ENCODE measurements at regions not wholly inside any gene's neighbourhood (a gene's known extent, or its start where the extent isn't known, plus 50 kb on each side); places are given as distances from the start of the nearest gene placed in this dataset.

DNA sequence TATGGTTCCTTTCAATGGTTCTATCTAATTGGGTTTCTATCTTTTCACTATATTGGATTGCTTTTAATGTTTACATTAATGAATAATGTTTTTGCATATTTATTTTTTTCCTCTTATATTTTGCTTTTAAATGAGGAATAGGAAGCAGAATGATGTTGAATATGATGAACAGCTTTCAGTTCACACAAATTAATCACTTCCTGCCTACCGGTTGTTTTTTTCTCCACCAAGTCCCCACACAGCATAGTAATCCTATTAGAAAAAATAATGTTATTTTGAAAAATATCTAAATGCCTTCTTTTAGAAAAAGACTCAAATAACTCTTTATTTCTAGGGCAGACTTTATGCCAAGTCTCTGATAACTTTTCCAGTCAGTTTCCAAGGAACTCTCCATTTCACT, 184.9 kb upstream of the MIR17HG start:
- DNase-seq (ENCODE audit: low read depth in 4 of 4, low spot score in 3 of 4) = no peak

DNA sequence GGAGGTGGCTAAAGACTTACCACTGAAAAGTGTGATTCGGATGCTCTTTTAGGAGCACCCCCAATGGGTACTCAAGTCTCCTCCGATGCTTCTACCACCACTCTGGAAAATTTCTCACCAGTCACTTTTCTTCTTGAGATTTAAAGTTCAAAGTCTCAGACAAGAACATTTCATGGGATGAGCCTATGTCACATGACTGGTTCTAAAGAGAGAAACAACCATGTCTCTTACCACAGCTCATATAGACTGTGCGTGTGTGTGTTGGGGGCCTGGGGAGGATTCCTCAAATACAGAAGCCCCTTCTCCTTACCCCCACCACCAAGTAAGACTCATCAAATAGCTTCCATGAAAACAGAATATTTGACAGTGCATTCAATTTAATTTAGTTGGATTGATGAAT, 181.7 kb upstream of the MIR17HG start:
- no peak for DNase-seq (ENCODE audit: low read depth in 4 of 4, low spot score in 3 of 4)

DNA sequence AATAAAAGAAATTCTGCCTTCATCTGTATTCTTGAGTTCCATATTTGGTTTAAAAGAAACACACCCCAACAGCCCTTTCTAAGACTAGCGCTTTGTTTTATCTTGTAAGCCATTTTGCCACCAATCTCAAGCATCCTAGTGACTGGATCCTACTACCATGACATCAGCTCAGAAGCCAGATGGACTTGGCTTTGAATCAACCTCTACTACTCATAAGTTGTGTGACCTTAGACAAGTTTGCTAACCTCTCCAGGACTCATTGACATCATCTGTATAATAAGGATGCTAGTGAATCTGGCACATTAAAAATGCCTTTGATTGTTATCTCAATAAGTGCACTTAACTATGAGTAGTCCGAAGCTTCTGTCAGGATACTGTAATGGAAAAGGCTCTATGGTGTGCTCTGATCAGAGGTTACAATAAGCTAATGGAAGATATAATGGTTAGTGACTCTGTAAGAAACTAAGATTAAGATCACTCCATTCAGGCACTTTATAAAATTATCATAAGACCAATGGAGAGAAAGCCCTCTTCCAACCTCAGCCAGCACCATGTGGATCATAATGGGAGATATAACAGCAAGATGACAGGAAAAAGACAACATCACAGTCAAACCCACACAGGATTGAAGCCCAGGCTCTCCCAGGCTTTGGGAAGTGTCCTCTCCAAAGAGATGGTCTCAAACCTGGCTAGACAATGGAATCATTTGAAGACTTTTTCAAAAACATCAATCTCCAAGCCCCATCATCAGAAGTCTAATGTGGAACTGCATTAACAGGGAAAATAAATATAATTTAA, 180.6 kb upstream of the MIR17HG start:
- DNase-seq (ENCODE audit: low read depth in 4 of 4, low spot score in 3 of 4) = no peak

DNA sequence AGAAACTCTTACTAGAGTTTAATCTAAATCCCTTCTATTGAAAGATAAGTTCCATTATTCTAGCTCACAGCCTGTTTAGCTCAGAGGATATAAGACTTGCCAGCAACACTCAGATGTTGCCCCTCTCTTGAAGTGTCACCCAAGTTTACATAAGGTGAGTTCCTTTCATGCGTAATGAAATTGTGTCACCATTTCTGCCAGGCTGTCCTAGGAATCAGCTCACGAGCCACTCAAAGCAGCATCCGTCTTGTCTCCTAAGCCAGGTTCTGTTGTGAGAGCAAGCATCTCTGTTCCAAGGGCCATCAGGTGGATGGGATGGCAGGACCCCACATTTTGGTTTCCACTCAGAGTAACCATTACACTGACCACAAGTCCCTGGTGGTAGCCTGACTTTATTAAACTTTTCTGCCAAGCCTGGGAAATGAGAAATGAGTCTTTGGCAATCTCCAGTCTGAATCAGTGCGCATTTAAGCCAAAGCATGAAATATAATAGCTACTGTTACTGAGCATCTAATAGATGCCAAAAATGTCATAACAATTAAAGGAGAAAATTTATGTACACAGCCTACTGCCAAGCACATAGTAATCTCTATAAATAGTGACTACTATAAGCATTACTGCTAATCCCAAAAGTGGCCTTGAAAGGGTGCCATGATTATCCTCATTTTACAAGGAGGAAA, 179.6 kb upstream of the MIR17HG start:
- DNase-seq (ENCODE audit: low read depth in 4 of 4, low spot score in 3 of 4) = no peak

DNA sequence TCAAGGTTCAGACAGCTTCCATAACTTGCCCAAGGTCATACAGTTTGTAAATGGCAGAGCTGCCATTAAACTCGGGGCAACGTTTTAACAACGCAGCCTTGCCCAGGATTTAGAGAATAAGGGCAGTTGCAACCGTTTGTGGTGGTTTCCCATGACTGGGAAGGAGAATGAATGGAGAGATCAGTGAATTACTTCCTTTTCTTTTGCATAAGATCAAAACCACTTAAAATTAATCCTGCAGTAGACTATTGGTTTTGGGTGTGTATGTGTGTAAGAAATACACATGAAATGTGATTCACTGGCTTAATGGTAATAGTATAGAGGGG, 179.1 kb upstream of the MIR17HG start:
- no peak for DNase-seq (ENCODE audit: low read depth in 4 of 4, low spot score in 3 of 4)

DNA sequence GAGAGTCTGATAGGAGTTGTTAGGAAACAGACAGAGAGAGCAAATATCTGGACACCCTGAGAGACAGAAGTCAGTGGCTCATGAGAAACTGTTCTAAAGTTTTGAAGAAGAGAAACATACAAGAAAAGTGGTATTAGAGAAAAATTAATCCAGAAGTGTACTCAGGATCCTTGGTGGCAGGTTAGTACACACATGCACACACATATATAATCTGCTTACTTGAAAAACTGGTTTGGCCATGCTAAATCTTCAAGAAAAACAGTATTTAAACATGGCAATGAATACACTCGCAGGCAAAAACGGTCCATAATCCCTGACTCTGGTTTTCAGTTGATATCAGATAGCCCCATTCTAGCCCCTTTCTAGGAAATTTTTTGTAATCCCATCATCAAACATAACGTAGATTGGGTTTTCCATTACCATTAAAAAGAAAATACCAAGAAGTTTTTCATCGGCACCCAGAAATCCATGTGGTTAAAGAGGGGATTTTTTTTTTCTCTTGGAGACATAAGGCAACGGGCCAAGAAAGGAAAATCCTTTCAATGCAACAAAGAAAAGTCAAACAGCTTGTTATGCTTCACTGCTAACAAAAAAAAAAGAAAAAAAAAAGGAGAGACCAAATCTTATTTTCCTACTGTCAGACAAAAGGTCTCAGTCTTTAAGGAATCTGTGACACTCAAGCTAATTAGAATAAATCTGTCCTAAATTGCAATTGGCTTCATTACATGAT, 178.0 kb upstream of the MIR17HG start:
- no peak for DNase-seq (ENCODE audit: low read depth in 4 of 4, low spot score in 3 of 4)

DNA sequence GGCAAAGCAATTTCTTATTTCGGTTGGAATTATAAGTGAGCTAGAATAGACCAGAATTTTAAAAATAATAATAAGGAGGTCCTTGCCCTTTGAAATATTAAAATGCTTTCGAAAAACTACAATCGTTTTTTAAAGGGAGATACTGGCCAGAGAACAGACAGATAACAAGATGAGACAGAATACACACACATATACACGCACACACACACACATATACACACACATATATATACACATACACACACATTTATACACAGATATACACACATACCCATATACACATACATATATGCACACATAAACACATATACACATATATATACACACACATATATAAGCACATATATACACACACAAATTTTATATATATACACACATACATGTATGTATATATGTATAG, 175.3 kb upstream of the MIR17HG start:
- DNase-seq (ENCODE audit: low read depth in 4 of 4, low spot score in 3 of 4) = no peak

DNA sequence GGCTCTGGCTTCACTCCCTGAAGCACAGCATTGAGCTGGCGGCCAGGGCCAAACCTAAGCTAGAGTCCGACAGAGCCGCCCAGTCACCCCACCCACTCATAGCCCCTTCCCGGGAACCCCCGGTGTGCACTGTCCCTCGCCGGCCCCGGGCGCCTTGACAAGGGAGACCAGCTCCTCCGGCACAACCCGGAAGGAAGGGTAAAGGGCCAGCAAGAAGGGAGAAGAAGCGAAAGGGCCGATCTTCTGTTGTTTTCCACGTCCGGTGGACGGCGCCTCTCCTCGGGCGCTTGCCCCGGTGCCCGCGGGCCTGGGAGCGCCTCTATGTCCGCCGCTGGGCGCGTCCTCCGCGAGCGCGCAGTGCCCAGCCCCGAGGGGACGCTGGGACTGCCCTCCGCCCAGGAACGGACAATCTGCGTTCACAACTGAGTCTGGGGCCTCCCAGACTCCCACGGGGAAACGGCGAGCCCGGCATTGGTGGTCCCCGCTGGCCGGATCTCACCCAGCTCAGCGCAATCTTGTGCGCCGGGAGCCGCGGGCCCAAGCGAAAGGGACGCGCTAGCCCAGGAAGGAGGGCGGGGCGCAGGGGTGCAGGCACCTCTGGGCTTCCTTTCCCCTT, 172.5 kb upstream of the MIR17HG start:
- DNase-seq (ENCODE audit: low read depth in 4 of 4, low spot score in 3 of 4) = no peak

DNA sequence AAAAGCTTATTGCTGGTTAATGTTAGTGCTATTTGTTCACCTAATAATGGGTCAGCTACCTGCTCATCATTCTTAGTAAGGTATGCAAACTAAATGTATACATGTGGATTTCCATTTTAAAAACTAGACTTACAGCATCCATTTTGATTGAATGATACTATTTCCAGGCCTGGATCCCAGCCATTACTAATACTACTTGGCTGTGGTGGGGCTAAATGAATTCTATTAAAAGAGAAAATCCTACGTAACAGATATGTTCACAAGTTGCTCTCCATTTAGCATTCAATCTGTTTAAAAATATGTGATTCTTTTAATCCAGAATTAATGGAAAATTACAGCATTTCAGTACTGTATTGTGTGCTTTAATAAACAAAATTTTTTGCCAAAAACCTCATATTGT, 169.4 kb upstream of the MIR17HG start:
- no peak for DNase-seq (ENCODE audit: low read depth in 4 of 4, low spot score in 3 of 4)

DNA sequence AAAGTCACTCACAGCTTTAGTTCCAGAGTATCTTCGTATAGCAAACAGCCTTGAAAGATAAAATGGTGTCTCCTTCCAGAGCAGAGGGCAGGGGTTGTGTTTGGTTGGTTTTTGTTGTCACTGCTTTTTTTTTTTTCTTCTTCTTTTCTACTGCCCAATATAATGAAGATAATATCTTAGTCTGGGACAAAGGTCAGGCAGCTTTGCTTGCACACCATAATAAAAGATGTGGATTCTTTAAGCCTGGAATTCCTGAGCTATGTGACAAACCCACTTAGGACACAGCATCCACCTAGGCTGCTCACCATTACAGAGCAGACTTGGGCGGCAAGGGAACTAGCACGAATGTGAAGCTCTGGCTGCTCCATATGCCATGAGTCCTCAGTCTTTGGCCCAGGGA, 165.6 kb upstream of the MIR17HG start:
- no peak for DNase-seq (ENCODE audit: low read depth in 4 of 4, low spot score in 3 of 4)

DNA sequence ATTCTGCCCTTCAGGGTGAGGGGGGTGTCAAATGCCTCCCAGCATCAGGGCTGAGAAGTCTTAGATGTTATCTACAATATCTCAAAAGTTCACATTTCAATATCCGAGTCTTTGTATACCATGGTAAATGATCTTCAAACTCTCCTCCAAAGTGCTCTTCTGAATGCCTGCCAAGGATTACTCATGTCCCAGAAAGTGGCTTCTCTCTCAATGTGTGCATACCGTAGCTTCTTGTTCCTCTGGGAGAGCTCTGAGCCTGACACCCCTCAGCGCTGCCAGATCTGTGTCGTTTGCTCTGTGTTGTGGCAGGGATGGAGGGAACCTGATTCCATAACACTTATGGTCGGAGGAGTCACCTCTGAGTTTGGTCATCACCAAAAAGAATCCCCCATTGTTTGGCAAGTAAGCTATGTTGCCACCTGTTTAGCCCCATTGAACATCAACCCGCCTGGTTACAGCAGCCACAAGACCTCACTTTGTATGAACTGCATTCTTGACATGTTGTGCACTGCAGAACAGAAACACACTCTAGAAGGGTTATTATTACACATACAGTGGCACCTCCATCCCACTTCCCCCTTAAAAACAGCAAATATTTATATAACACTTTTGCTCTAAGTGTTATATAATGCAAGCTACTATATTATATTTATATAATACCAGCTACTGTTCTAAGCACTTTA, 163.1 kb upstream of the MIR17HG start:
- no peak for DNase-seq (ENCODE audit: low read depth in 4 of 4, low spot score in 3 of 4)

DNA sequence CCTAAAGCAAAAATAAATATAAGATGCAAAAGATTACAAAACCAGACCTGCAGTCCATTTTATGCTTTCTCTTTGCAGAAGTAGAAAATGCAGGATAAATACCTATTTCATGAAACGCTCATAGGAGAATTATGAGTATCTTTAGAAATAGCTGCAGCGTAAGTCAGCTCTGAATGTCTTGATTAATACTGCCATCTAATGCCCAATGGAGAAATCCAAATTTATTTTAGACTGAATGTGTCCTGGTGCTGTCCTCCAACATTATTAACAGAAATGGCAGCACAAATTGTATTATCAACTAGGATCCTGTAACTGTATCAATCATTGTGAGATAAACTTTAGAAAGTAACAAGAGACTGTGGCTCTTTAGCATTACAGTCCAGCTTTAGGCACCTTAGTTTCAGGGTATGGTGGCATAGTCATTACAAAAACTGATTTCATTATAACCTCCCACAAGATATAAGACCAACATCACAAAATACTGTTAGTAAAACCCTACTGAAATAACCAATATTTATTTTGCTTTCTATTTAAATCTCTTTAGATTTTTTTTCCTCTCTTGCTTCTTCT, 162.1 kb upstream of the MIR17HG start:
- no peak for DNase-seq (ENCODE audit: low read depth in 4 of 4, low spot score in 3 of 4)

DNA sequence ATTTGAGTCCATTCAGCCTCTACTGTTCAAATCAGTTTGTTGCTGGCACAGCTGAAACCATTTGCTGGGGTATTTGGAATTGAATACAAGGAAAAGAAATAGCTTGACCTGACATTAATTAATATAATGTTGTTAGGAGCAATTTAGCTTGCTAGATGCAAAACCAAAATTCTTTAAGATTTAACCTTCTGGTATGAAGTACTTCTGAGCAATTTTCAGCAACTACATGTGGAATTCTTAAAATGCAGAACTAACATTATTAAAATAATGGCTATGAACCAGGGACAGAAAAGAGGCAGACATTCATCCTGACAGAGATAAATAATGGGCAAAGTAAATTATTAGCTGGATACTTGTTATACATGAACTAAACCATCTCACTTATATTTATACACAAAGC, 160.0 kb upstream of the MIR17HG start:
- no peak for DNase-seq (ENCODE audit: low read depth in 4 of 4, low spot score in 3 of 4)

DNA sequence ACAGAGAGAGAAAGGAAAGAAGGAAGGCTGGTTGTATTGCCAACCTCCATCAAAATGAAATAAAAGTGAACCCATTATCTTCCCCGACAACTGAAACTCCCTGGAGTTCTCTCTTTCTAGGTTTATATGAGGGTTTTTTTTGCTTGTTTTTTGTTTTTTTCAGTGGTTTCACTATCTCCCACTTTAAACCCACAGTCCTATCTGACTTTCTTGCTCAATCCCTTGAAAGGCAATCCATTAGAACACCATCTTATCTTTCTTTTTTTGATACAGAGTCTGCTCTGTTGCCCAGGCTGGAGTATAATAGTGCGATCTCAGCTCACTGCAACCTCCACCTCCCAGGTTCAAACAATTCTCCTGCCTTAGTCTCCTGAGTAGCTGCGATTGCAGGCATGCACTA, 158.0 kb upstream of the MIR17HG start:
- no peak for DNase-seq (ENCODE audit: low read depth in 4 of 4, low spot score in 3 of 4)

DNA sequence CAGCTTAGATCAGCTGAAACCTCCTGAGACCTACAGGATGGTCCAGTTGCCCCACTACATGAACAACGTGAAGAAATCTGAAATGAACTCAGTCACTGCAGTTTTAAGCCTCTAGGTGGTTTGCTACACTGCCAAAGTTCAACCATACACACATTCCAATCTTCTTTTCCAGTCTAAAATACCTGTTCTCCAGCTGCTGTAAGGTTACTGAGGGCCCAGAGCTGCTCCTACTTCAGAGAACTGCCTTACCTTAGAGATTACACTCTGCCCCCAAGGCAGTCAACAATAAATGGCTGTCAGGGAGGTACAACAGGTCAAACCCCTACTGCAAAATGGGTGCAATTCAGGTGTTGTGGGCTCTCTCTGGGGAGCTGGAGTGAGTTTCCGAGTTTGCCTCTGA, 154.1 kb upstream of the MIR17HG start:
- DNase-seq (ENCODE audit: low read depth in 4 of 4, low spot score in 3 of 4) = no peak

DNA sequence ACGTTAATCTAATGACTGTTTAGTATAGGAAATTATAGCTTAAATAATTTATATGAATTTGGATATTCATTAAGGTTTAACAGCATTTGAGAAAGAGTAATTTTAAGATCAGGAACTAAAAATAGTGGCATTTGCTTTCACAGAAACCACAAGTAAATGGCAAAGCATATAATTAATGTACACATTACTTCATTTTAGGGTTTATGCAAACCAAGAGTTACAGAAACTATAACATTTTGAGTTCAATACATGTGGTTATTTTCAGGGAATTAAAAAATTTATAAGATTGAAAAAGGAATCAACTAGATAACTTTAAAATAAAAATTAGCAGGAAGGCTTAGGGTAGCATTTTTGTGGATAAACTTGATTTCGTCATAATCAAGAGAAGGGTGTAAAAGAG, 151.7 kb upstream of the MIR17HG start:
- no peak for DNase-seq (ENCODE audit: low read depth in 4 of 4, low spot score in 3 of 4)

DNA sequence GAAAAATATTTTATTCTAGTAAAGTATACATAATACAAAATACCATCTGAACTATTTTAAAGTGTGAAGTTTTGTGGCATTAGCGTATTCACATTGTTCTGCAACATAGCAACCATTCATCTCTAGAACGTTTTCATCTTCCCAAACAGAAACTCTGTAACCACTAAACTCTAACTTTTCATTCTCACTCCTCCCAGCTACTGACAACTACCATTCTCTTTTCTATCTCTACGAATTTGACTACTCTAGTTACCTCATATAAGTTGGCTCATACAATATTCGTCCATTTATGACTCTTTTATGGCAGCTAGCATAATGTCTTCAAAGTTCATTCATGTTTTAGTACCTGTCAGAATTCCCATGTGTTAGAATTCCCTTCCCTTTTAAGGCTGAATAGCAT, 150.5 kb upstream of the MIR17HG start:
- DNase-seq (ENCODE audit: low read depth in 4 of 4, low spot score in 3 of 4) = no peak

DNA sequence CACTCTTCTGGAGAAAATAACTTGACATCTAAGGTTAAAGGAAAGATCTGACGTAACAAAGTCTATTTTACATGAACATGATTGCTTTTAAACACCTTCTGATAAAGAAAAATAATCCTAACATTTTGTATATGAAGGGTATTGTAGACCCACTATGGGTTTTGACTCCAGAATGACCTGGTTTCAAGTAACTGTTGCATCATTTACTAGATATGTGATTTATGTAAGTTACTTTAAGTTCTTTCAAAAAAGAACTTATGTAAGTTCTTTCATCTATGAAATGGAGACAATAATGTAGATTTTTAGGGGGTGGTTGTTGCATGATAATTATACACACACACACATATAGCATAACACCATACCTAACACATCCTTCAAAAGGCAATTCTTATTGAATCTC, 147.6 kb upstream of the MIR17HG start:
- no peak for DNase-seq (ENCODE audit: low read depth in 4 of 4, low spot score in 3 of 4)

DNA sequence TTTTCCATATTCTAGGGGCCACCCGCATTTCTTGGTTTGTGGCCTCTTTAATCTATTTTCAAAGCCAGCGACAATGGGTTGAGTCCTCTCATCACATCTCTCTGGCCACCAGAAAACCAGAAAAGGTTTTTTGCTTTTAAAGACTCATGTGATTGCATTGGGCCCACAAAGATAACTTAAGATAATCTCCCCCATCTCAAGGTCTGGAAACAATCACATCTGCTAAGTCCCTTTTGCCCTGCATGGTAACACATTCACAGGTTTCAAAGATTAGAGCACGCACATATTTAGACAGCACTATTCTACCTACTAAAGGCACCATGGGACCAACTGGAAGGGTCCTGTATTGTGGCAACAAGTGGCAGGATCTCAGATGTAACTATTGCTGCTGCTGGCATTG, 147.0 kb upstream of the MIR17HG start:
- DNase-seq (ENCODE audit: low read depth in 4 of 4, low spot score in 3 of 4) = no peak

DNA sequence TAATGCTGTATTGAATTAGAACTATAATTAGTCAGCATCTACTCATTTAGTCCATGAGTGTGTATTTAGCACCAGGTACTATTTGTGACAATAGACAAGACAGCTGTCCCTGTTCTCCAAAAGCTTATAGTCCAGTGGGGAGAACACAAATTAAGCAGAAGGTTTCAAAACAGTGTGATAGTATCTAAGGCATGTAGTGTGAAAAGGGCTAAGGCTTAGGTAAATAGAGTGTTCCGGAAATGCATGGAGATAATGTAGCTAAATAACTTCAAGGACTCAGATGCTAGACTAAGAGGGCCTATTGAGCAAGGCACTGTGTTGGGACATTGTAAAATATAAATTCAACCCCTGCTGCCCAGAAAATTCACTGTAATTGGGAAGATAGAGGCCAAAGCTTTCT, 144.1 kb upstream of the MIR17HG start:
- DNase-seq (ENCODE audit: low read depth in 4 of 4, low spot score in 3 of 4) = no peak

DNA sequence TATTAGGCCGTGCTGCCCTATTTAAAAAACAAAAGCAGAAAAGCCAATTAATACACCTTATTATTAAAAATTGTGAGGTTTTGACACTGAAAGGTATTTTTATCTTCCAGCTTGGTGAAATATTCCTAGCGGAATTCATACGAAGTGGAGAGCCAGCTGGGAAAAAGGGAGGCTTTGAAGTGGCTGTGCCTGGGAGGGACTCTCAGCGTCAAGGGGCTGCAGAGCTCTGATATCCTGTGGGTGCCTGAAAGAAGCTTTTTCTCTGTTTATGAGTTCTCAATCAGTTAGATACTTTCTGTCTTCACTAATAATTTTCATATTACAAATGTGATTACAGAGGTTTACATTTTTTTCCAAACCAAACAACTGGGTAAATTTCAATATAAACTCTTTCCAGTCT, 140.2 kb upstream of the MIR17HG start:
- no peak for DNase-seq (ENCODE audit: low read depth in 4 of 4, low spot score in 3 of 4)
